Left colon (tissue), 2 donors: ENCODE measurements at regions not wholly inside any gene's neighbourhood (a gene's known extent, or its start where the extent isn't known, plus 50 kb on each side); places are given as distances from the start of the nearest gene placed in this dataset.
A peak's percentile ranks its signal among the peaks of the same experiment; 100 is the strongest.
"Not testable (repeated sequence)": the region's sequence is repeated elsewhere in the genome, so short reads cannot be mapped to it uniquely, and the experiment has no call there.

Experiments used
- ATAC-seq: fragments of 200-7000 bp; cut with Tn5 transposase; one replicate; pipeline ENCODE4 v1.9.1; 2020; ENCODE audit warnings: mild to moderate bottlenecking, moderate library complexity
- DNase-seq, 2 donors: peaks; one replicate each; pipeline ENCODE4 v3.0.0-alpha.2; 2020
- intact Hi-C, 2 donors: fragments of 100-400 bp; cut with DNase I in 1 of 2; cut with micrococcal nuclease in 1 of 2; formaldehyde crosslinking; loops; one replicate each; pipeline versions ENCODE4 v1.11.2 to v1.14.0; 2022; cut with DNase I, micrococcal nuclease
- donor health status: DM: no; HTN: no; CAD: no.
- donor health status: DM: yes; HTN: yes; CAD: no.

DNA sequence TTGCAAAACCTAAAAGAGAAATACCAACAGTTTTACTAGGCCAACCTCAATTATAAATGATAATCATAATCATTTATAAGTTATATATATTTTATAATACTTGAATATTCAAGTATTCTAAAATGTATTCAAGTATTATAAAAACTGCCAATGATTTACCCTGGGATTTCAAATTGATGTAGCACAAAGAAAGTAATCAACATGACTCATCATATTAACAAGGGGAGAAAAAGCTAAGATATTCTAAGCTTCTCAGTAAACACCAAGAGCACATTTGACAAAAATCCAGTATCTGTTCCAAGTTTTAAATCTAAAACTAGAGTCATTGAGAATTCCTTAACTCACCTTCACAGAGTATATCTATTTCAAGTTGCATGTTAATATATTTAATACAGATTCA, 56.1 kb downstream of the CAPZA3 start:
- no peak for DNase-seq
- intact Hi-C loops: no loop called here
- ATAC-seq: no peak

- intact Hi-C loops: no loop called here
- DNase-seq (no peak), ATAC-seq (no peak)
Measured at GRCh38 chr12:18797604-18798003, 59.7 kb downstream of the CAPZA3 start.

- no peak for ATAC-seq
- no peak for DNase-seq
- intact Hi-C loops: no loop called here
Measured at GRCh38 chr12:18798535-18799361, 60.8 kb downstream of the CAPZA3 start.

DNA sequence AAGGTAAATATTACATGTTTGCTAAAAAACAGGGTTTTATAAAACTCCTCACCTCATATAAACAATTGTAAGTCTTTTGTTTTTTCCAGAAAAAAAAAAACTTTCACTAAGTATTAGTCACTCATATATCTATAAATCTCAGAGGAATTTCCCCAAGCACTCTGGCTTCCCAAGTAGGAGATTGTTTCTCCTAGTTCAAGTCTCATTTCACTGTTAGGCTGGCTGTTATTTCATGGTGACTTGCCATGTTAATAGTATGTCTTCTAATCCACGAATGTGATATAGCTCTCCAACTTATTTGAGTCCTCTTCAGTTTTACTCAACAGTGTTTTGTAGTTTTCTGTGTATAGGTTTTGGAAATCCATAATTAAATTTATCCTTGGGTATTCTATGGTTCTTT, 61.6 kb downstream of the CAPZA3 start:
- ATAC-seq (no peak), DNase-seq (no peak)
- intact Hi-C loops: no loop called here

DNA sequence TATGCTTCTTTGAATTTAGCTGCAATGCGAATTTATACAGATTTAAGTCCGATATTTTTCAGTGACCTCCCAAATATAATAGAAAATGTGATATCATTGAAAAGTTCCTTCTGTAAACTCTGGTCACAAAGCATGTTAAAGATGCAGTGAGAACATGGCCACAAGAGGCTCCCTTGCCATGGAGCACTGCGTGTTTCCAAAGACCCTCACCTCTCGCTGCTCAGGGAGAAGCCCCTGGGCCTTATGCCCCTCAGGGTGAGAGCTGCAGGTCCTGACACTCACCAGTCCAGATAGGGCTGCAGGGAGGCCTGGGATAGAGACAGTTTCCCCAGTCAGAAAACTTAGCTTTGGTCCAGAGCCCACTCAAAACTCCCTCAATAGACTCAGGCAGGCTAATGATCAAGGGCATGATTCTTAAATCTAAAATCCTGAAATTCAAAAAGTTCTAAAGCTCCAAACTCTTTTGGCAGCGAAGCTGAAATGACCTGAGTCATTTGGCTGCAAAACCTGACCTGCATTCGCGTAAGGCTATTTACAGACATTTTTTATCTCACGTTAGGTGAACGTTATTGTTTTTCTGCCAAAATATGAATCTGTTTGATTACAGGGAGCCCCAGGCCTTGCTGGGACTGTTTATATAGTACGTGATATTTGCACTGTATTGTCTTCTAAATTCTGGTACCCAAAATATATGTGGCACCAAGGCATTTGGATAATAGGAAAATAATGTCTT, 67.8 kb downstream of the CAPZA3 start:
- ATAC-seq: no peak
- no peak for DNase-seq
- intact Hi-C loops: no loop called here

GRCh38 chr12:18807714-18808113, 69.8 kb downstream of the CAPZA3 start:
- DNase-seq (no peak), ATAC-seq (no peak)
- intact Hi-C loops: no loop called here

- intact Hi-C loops: no loop called here
- DNase-seq (no peak), ATAC-seq (no peak)
Measured at GRCh38 chr12:18808221-18808620, 70.3 kb downstream of the CAPZA3 start.

GRCh38 chr12:18810537-18811253, 72.8 kb downstream of the CAPZA3 start:
- no peak for ATAC-seq
- no peak for DNase-seq
- intact Hi-C loops: no loop called here

- DNase-seq (no peak), ATAC-seq (no peak)
- intact Hi-C loops: no loop called here
Measured at GRCh38 chr12:18811273-18811672, 73.4 kb downstream of the CAPZA3 start.

- DNase-seq (no peak), ATAC-seq (no peak)
- intact Hi-C loops: no loop called here
Measured at GRCh38 chr12:18813753-18814152, 75.8 kb downstream of the CAPZA3 start.

GRCh38 chr12:18818579-18819268, 80.8 kb downstream of the CAPZA3 start:
- DNase-seq (no peak), ATAC-seq (peak; percentile 91)
- intact Hi-C loops: no loop called here

- no peak for ATAC-seq
- no peak for DNase-seq
- intact Hi-C loops: no loop called here
Measured at GRCh38 chr12:18819484-18819883, 81.6 kb downstream of the CAPZA3 start.

DNA sequence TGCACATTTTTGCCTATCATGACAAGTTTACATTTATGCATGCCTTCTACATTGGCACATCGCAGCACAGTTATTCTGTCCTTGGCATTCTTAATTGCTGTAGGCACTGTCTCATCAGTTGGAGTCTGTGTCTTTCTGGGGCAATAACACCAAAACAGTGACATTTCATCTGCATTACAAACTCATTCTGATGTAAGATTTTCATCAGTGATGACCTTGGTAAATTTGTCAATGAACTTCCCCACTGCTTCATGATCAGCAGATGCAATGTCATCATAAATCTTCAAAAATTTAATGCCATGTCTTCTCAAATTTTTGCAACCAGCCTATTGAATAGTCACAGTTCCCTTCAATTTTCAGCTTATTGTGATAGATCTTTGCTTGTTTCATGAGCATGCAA, 85.5 kb downstream of the CAPZA3 start:
- intact Hi-C loops: no loop called here
- ATAC-seq (no peak), DNase-seq (no peak)

DNA sequence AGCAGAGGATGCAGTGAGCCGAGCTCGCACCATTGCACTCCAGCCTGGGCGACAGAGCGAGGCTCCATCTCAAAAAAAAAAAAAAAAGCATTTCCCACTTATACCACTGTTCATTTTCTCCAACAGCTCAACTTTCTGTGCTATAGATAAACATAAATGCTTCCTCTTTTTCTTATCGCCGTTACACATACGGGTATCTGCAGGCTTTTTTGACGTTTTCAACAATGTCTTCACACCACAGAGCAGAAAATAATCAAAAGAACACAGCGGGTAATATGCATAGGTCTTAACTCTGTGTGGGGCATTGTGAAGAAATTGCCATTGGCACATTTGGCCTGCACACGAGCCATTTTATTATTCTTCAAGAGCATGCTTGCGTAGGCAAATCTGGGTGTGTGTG, 86.4 kb downstream of the CAPZA3 start:
- no peak for ATAC-seq
- no peak for DNase-seq
- intact Hi-C loops: no loop called here

GRCh38 chr12:18825138-18825537, 87.2 kb downstream of the CAPZA3 start:
- ATAC-seq (no peak), DNase-seq (no peak)
- intact Hi-C loops: no loop called here

GRCh38 chr12:18827913-18828312, 90.0 kb downstream of the CAPZA3 start:
- no peak for ATAC-seq

DNA sequence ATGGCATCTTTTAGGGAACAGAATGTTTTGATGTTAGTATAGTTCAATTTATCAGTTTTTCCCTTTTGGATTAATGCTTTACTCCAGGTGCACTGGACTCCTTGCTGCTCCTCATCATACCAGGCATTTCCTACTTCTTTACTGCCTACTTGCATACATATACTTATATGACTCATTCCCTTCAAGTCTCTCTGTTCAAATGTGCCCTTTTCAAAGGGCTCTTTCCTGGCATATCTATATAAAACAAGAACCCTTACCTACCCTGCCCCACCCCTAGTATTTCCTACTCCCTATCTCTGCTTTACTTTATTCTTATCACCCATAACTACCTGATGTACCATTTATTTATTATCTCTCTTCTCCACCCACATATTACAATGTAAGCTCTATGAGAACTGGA, 90.6 kb downstream of the CAPZA3 start:
- intact Hi-C loops: no loop called here
- ATAC-seq (peak; percentile 84), DNase-seq (no peak)

More at GRCh38 chr12:18827913-18828312, 90.0 kb downstream of the CAPZA3 start:
- intact Hi-C loops: no loop called here
- no peak for DNase-seq

DNA sequence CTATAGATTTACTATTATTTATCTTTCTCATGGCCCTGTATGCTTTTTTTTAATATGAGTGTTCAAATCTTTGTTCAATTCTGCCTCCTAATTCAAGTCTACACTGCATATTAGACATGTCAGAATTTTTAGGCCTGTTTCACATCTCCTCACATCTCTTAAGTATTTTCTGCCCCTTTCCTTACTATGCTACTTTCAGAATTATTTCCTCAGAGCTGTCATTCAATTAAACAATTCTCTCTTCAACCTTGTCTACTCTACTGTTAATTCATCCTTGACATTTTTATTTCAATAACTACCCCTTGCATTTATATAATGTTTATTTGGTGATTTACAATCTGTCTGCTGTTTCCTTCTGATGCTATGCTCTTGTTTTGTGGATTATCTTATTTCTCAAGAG, 91.1 kb downstream of the CAPZA3 start:
- no peak for ATAC-seq
- intact Hi-C loops: no loop called here
- DNase-seq: no peak

- intact Hi-C loops, DNase-seq, ATAC-seq: not testable (repeated sequence)
Measured at GRCh38 chr12:18832932-18833331, 95.0 kb downstream of the CAPZA3 start.
